NOMO-1 treated with DMSO at 0.1 percent for 48 hours (cell line): ENCODE measurements at regions not wholly inside any gene's neighbourhood (a gene's known extent, or its start where the extent isn't known, plus 50 kb on each side); places are given as distances from the start of the nearest gene placed in this dataset.
"Not testable (repeated sequence)": the region's sequence is repeated elsewhere in the genome, so short reads cannot be mapped to it uniquely, and the experiment has no call there.

Experiments
- DNase-seq: peaks from one replicate; lab custom pipeline; 2025; ENCODE audit not compliant: unreplicated experiment; lab: John Stamatoyannopoulos, UW

DNA sequence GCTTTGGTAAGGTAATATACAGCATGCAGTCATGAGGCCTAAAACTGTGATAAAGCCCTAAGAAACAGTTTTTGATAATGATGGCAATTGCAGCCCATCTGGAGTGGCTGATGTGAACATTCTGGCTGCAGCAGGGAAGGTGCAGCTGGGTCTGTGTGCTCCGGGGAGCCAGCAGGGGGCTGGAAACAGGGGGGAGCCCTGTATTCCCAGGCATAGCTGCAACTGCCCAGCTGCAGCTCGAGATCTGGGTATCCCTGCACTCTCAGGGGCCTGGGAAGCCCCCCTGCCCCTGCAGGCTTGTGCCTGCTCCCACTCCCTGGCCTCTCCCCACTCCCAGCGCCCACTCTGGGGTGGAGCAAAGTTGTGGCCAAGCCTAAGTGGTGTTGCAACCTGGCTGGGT, 95.6 kb downstream of the RRAGB start:
- no peak for DNase-seq

DNA sequence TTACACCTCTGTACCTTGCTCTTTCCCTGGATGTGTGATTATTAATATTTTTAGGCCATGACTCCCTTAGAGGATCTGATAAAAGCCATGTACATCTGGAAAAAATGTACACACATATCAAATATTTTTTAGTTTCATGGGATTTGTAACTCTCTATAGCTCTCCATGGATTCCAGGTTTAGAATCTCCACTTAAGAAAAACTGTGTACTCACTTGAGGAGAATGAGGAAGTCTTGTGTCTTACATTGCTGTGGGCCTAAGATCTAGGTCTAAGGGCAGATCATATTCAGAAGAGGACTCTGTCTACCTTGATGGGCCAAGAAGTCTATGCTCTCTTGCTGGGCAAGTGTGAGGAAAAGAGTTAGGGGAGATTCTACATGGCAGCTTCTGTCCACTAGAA, 98.0 kb downstream of the RRAGB start:
- DNase-seq: no peak

DNA sequence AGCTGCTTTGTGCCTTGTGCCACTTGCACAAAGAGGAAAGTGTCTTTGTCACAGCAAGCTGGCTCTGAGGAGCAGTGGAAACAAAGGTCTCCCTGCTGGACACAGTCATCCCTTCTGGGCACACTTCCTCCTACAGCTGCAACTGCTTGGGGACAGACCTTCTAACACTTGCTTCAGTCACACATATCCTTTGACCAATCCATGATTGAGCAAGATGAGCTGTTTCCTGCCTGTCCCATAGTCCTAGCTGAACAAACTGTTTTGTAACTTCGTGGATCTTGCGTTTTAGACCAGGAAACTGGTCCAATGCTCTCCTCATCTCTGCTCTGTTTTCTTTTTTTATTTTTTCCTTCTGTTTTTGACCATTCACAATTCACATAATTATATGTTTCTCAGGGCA, 98.5 kb downstream of the RRAGB start:
- no peak for DNase-seq

DNA sequence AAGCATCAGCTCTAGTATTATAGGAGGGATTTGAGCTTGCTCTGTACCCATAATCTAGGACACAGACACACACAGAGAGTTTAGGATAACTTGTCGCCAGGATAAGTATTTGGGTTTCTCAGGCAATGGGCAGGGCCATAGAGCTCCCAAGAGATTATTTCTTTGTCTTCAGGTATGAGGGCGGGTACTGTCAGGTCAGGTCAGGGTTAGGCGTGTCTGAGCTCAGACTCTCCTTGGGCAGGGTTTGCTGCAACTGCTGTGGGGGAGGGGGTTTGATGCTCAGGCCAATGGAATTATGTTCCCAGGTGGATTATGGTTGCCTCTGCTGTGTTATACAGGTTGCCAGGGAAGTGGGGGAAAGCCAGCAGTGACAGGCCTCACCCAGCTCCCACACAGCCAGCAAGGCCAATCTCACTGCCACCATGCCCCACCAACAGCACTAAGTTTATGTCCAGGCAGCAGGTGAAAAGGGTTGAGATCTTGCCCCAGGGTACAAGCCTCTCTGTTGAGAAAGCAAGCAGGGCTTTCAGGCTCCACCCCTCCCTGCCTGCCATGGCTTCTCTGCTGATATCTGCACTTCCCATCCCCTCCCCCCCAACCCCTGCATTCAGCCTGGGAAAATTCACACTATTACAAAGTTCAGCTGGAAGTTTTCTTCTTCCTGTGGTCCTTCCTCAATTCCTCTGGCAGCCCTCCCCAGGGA, 101.3 kb downstream of the RRAGB start:
- DNase-seq: no peak

DNA sequence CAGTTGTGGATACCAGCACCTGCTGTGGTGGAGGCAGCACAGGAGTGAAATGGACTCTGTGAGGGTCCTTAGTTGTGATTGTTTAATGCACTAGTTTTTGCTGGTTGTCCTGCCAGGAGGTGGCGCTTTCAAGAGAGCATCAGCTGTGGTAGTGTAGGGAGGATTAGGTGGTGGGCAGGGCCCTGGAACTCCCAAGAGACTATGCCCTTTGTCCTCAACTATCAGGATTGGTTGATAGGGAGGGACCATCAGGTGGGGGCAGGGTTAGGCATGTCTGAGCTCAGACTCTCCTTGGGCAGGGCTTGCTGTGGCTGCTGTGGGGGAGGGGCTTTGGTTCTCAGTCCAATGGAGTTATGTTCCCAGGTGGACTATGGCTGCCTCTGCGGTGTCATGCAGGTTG, 121.9 kb downstream of the RRAGB start:
- no peak for DNase-seq

DNA sequence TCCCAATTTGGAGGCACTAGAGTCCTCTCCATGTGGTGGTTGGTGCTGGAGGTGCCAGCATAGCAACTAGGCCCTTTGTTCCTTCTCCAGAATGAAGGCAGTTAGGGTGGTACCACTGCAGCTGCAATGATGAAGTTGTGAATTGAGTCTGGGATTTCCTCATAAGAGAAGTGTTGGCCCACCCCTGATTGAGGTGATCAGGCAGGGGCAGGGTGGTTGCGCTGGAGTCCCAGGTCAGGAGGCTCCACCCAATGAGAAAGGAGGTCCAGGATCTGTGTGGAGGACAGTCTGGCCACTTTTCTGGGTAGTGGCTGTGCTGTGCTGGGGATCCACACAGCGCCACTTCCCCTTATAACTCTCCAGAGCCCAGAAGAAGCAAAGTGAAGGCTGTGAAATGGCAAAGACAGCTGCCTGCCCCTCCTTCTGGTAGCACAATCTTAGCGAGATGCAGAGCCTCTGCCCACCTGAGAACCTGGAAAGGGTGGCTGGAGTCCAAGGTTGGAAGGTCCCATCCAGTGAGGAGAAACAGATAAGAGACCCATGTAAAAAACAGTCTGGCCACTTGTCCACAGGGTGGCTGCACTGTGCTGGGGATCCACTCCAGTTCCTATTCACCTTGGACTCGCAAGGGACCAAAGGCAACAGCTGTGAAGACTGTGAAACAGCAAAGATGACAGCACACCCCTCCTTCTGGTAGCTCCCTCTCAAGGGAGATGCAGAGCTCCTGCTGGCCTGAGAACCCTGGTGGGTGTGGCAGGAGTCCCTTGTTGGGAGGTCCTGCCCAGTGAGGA, 124.6 kb downstream of the RRAGB start:
- no peak for DNase-seq

DNA sequence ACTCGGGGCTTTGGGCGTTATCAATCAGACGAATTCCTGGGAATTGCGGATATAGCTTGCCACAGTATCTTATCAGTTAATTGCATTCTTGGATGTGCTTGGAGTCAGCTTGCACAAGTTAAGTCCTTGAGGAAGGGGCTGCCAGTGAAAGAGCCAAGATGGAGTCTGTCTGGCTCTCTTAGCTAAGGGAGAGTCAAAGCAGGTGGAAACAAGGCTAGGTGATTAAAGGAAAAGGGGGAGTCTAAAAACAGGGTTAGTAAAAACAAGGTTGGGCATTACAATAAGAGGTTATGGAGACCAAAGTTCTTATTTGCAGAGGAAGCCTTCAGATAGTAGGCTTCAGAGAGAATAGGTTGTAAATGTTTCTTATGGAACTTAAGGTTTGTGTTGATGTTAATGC, 149.2 kb downstream of the RRAGB start:
- not testable (repeated sequence) for DNase-seq

DNA sequence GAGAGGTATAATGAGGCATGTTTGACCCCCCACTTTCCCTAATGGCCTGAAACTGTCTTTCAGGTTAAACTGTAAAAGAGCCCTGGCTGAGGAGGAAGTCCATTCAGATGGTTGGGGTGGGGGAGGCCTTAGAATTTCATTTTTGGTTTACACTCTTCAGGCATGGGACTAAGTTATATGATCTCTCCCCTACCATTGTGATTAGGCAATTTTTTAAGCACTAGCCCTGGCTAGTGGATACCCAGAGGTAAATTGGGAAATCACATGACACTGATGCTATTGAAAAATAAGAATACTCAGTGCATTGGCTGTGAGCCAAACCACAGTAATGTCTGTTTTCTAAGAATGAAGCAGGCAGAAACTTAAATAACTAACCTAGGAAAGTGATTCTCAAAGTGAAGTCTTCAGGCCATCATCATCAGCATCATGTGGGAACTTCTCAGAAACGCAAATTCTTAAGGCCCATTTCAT, 149.7 kb downstream of the RRAGB start:
- no peak for DNase-seq

DNA sequence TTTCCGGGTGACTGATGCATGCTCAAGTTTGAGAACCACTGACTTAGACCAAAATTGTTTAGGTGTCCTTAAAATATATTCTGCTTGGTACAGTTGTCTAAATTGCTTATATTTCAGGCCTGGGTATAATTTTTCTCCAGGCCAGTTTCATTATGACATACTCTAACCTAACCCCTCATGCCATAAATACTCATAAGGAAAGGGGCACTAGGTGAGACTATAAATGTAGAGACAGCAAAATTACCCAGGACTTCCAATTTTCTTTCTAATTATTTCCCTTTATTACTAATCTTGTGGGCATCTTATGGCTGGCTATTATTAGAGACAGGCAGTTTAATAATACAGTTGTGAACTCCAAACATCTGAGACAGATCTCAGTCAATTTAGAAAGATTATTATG, 150.2 kb downstream of the RRAGB start:
- no peak for DNase-seq

DNA sequence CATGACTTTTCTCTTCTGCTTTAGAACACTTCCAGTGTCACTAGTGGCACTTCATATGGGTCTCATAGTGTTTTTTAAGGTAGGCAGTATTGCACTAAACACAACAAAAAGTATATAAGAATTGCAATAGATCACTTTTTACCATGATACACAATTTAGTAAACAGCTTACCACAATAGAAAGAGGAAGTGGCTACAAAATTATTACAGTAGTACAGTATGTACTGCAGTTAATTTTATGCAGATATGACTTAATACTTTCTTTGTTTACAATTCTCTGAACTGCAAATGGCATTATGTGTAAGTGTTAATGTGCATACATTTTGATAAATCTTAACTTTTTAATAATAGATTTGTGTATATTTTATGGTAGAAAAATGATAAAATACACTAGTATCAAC, 157.3 kb downstream of the RRAGB start:
- no peak for DNase-seq

DNA sequence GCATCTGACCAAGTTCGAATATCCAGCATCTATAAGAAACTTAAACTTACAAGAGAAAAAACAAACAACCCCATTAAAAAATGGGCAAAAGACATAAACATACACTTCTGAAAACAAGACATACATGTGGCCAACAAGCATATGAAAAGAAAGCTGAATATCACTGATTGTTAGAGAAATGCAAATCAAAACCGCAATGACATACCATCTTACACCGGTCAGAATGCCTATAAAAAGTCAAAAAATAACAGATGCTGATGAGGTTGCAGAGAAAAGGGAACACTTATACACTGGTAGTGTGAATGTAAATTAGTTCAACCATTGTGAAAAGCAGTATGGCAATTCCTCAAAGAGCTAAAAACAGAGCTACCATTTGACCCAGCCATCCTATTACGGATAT, 166.0 kb downstream of the RRAGB start:
- DNase-seq: not testable (repeated sequence)

DNA sequence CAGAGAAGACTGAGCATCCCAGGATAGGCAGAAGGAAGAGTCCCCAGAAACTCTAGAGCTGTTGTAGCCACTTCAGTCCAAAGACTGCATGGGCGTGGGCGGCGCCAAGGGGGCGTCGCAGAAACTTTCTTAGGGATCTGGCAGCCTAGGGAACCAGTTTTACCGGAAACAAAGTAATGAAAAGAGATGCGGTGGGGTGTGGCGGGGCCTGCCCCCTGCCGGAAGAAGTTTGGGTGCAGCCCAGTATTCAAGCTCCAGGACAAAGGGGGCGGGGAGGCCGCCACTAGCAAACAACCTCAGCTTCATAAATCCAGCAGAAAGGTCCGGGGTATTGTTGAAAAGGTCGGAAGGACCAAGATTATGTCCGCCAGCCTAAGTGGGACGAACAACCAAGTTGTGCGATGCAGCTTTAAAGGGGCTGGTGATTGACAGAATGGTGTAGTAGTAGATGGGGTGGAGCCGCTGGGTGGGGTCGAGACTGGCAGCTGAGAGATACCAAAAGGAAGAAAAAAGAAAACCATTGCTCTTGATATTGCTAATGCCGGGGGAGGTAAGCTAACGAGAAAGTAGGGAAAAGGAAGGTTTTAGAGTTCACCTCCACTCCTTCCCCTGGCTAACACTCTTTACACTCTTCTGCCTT, 190.5 kb downstream of the RRAGB start:
- peak; percentile 54 for DNase-seq

DNA sequence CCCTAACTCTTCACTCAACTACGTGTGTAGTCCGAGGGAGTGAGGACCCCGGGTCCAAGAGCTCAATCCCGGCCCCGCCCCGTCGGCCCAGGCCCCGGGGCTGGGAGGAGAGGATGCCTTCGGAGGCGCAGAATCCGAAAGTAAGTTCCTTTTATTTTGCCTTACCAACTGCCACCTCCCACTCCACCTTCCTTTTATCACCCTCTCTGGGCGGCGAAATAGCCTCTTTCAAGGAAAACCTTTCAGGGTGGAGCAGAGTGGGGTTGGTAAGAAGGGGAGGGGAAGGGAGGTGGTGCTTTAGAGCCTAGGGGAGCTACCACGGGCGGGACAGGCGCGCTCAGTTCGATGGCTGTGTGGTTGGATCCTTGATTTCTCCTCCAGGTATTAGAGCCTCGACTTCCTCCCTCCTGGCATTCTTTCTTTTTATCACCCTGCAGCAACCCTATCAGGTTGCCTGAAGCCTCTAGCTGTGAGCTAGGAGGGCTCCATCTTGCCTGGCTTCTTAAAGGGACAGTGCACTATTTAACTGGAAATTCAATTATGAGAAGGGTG, 191.2 kb downstream of the RRAGB start:
- DNase-seq: peak; percentile 19

DNA sequence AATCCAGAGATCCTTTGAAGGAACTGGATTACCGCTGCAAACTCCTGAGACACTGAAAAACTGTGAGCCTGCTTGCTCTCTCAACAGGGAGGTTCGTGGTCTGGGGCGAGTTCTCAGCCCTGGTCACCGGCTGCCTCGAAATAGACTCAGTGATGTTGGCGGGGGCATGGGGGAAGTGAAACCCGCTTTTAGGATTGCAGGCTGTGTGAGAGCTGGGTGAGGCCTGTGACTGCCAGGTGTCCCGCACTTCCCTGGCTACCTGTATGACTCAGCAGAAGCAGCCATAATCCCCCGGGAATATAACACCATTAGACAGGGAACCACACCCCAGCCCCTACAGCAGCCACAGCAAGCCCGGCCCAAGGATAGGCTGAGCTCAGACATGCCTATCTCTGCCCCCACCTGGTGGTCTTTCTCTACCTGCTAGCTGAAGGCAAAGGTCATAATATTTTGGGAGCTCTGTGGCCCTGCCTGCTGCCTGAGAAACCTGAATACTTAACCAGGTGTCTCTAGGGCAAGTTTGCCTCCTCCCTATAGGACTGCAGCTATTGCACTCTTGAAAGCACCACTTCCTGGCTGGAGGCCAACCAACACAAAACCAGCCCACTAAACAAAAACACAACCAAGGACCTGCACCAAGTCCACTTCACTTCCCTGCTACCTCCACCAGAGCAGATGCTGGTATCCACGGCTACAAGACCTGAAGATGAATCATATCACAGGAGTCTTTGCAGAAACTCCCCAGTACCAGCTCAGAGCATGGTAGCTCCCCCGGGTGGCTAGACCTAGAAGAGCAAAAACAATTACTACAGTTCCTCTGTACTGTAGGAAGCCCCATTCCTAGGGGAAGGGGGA, 202.0 kb downstream of the RRAGB start:
- DNase-seq: peak; percentile 29

DNA sequence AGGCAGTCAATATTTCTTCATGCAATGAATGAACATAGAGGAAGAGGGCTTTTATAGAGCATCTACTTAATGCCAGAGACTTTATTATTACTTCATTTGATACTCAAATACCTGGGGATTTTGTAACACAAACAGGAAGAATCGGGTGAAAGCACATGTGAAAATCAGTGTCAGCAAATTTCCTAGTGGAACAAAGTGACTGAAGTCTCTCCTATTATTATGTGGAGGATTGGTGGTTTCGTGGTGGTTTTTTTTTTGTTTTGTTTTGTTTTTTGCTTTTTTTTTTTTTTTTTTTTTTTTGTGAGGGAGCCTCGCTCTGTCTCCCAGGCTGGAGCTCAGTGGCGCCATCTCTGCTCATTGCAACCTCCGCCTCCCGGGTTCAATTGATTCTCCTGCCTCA, 207.0 kb downstream of the RRAGB start:
- no peak for DNase-seq

DNA sequence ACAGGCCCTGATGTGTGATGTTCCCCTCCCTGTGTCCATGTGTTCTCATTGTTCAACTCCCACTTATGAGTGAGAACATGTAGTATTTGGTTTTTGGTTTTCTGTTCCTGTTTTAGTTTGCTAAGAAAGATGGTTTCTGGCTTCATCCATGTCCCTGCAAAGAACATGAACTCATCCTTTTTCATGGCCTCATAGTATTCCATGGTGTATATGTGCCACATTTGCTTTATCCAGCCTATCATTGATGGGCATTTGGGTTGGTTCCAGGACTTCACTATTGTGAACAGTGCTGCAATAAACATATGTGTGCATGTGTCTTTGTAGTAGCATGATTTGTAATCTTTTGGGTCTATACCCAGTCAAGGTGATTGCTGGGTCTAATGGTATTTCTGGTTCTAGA, 211.0 kb downstream of the RRAGB start:
- not testable (repeated sequence) for DNase-seq
